SJCRH30 (cell line): ENCODE measurements at regions not wholly inside any gene's neighbourhood (a gene's known extent, or its start where the extent isn't known, plus 50 kb on each side); places are given as distances from the start of the nearest gene placed in this dataset.
"Not testable (repeated sequence)": the region's sequence is repeated elsewhere in the genome, so short reads cannot be mapped to it uniquely, and the experiment has no call there.

Source experiments
- DNase-seq, 2 experiments: peaks; one replicate each; pipeline ENCODE4 v3.0.0-alpha.2; 2015 to 2020
- H3K27ac ChIP-seq: fragments of 250-450 bp; sonication (Bioruptor Pico); 2 replicates; pipeline ENCODE4 v1.5.1; 2020; ENCODE audit warnings: mild to moderate bottlenecking, moderate library complexity
- H3K27me3 ChIP-seq: fragments of 250-450 bp; sonication (Bioruptor Pico); 2 replicates; pipeline ENCODE4 v1.5.1; 2020; ENCODE audit warnings: mild to moderate bottlenecking, moderate library complexity
- H3K36me3 ChIP-seq: fragments of 250-450 bp; sonication (Bioruptor Pico); 2 replicates; pipeline ENCODE4 v1.5.1; 2020; ENCODE audit warnings: mild to moderate bottlenecking, moderate library complexity
- H3K4me1 ChIP-seq: fragments of 250-450 bp; sonication (Bioruptor Pico); 2 replicates; pipeline ENCODE4 v1.5.1; 2020; ENCODE audit warnings: mild to moderate bottlenecking, moderate library complexity
- H3K4me3 ChIP-seq: fragments of 250-450 bp; sonication (Bioruptor Pico); 2 replicates; pipeline ENCODE4 v1.5.1; 2020; ENCODE audit warnings: mild to moderate bottlenecking, moderate library complexity
- H3K9me3 ChIP-seq: fragments of 250-450 bp; sonication (Bioruptor Pico); replicated peaks from 2 replicates; pipeline ENCODE4 v1.5.1; 2020; ENCODE audit warnings: mild to moderate bottlenecking, moderate library complexity

DNA sequence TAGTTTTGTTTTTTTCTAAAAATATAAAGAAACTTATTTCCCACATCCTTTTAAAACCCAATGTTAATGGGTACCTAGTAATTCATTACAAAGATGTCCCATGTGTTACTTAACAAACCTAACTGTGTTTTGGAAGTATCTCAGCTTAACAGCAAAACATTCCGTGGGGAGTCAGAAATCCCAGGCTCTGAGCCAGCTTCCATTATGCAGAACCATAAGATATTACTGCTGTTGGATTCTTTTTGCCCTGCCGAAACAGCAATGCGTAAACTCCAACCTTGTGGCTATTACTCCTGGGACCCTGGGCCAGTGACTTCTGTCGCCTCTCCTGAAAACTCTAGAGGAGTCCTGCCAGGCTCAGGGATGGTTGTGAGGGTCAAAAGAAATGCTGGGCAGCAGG, 174.1 kb downstream of the UXS1 start:
- H3K27ac ChIP-seq: no peak overlapping the region
- no peaks in the 10 kb centered on the region for H3K9me3 ChIP-seq
- H3K4me3 ChIP-seq: no peak overlapping the region
- no peaks in the 10 kb centered on the region for H3K27me3 ChIP-seq
- H3K36me3 ChIP-seq: no peaks in the 10 kb centered on the region
- peaks cover 27% of the 10 kb centered on the region for H3K4me1 ChIP-seq
- no peak for DNase-seq

DNA sequence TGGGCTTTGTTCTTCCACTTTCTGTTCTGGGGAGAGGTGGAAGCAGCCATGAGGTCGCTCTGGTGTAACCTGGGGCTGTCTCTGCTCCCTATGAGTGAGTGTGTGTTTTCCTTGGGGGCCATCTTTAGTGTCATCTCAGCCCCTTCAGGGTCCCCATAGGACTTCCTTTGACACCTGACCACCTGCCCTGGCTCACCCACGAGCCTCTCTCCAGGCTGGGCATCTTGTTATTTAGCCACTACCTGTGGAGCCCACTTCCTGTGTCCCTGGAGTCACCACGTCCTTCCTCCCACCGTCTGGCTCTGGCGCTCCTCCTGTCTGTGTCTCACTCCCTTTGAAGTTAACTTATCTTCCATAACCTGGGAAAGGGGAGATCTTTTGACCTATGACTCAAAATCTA, 176.0 kb downstream of the UXS1 start:
- Histone ChIP-seq H3K9me3 (no peaks in the 10 kb centered on the region), H3K27ac (no peak overlapping the region), H3K4me1 (peaks cover 24% of the 10 kb centered on the region), H3K4me3 (no peak overlapping the region), H3K27me3 (no peaks in the 10 kb centered on the region), H3K36me3 (no peaks in the 10 kb centered on the region)
- no peak for DNase-seq

DNA sequence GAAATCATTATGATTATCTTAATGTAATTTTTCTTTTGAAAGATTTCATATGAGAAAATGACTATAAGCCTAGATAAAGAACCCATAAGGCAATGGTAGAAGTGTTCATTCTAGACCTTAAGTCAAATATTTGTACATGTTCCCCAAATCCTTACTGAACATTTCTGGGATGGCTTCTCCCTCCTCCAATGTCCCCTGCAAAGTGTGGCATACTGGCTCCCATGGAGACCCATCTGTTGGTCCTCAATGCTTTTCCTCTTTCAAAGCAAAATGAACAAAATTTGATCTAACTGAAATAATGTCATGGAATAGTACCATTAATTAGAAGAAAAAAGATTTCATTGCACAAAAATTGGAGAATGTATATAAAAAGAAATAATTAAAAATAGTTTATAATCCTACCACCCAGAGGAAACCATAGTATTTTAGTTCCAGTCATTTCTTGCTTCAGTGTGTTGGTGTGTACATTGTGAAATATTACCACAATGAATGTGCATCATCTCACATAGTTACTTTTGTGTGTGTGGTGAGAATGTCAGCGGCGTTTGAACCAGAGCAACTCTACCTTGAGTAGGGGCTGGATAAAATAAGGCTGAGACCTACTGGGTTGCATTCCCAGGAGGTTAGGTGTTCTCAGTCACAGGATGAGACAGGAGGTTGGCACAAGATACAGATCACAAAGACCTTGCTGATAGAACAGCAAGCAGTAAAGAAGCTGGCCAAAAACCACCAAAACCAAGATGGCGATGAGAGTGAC, 181.3 kb downstream of the UXS1 start:
- Histone ChIP-seq H3K9me3 (0 out of 2 replicates have a peak, but pooled peaks cover 6% of the 10 kb centered on the region), H3K27ac (no peak overlapping the region), H3K4me3 (no peak overlapping the region)

DNA sequence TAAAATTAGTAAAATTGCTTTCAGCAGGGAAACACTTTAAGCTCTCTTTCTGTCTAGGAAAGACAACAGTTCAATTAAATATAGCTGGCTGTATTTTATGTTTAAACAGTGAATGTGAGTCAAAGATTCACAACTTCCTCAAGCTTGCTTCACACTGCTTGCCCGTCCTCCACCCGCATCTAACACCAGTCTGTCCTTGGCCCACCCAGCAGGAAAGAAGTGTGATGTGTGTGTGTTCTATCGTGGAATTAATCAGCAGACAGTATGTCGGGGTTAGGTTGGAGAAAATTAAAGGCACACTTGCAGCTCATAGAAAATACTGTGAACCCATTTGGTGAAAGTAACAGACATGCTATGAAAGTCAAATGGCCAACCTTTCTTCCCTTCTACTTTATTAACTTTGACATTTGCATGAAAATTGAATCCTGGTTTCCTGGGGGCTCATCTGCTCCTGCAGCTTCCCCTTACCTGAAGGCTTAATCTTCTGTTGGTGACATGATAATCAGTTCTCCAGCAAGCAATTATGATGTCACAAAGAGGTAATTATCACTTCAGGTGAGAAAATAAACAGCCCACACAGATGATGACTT, 182.0 kb downstream of the UXS1 start:
- Histone ChIP-seq H3K27me3 (no peaks in the 10 kb centered on the region), H3K36me3 (no peaks in the 10 kb centered on the region), H3K4me1 (peaks cover 22% of the 10 kb centered on the region), H3K27ac (no peak overlapping the region; the same call in 1 of the 2 replicates), H3K9me3 (peaks cover 9% of the 10 kb centered on the region; the same call in 1 of the 2 replicates), H3K4me3 (no peak overlapping the region)
- DNase-seq: peak in 1 of 2 experiments; percentile 33

More for the DNA sequence above, 181.3 kb downstream of the UXS1 start:
- Histone ChIP-seq H3K4me1 (peaks cover 22% of the 10 kb centered on the region), H3K36me3 (no peaks in the 10 kb centered on the region), H3K27me3 (no peaks in the 10 kb centered on the region)
- no peak for DNase-seq

DNA sequence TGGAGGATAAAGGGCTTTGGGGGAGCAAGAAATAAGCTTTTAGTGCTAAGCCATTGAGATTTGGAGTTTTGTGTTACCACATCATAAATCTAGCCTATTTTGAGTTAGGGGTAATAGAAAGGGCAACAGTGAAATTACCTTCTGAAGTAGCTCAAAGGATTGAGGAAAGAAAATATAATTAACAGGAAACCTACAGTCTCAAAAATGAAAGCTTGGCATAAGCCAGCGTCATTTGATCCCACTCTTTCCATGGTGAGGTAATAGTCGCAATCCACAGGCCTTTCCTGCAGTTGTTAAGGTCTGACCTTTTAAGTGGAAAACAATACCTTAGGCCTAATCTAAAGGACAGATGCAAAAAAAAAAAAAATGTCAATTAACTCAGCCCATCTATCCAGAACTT, 182.7 kb downstream of the UXS1 start:
- H3K4me3 ChIP-seq: no peak overlapping the region
- H3K27ac ChIP-seq: peak overlapping the region; percentile 89
- H3K27me3 ChIP-seq: no peaks in the 10 kb centered on the region
- peaks cover 10% of the 10 kb centered on the region for H3K9me3 ChIP-seq
- H3K4me1 ChIP-seq: peaks cover 22% of the 10 kb centered on the region
- DNase-seq: peak; percentile 82 to 95
- H3K36me3 ChIP-seq: no peaks in the 10 kb centered on the region

DNA sequence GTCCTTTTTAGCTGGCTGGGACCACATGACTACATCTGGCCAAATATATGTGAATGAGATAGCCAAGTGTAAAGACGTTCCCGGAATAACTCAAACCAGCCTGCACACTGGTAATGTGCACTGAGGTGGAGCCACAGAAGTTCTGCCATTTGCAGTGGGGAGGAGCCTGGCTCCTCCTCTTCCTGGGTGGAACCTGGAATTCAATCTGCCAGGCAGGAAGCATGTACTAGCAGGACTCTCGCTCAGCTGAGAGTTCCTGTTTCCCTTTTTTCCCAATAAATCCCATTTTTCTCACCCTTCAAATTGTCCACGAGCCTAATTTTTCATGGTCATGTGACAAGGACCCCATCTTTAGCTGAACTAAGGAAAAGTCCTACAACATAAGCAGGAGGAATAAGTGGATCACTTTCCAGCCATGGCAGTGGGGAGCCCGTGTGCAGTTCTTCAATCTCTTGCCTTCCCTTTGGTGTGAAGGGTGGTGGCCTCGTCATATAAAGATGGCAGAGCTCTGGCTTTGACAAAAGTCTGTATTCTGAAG, 183.2 kb downstream of the UXS1 start:
- H3K4me3 ChIP-seq: peak overlapping the region; percentile 0; the same call in 1 of the 2 replicates
- DNase-seq: peak in 1 of 2 experiments; percentile 73
- peak overlapping the region; percentile 89 for H3K27ac ChIP-seq
- no peaks in the 10 kb centered on the region for H3K36me3 ChIP-seq
- H3K9me3 ChIP-seq: peaks cover 10% of the 10 kb centered on the region
- H3K4me1 ChIP-seq: peaks cover 22% of the 10 kb centered on the region
- no peaks in the 10 kb centered on the region for H3K27me3 ChIP-seq

DNA sequence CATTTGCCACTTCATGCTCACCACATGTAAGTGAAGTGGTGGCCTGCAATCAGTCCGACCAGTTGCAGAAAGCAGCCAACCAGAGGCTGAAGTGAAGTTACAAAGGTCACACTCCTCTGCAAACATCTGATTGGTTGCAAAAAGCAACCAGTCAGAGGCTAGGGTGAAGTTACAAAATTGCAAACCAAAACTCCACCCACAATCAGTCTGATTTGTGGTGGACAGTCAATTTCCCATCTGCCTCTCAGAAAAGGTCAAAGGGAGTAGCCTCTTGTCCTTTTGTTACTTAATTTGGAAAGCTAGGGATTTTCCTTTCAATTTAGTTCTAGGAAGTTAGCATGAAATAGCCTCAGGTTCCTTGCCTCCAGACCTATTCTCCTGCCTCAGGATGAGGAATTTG, 185.0 kb downstream of the UXS1 start:
- H3K27me3 ChIP-seq: no peaks in the 10 kb centered on the region
- no peak overlapping the region for H3K4me3 ChIP-seq
- H3K36me3 ChIP-seq: no peaks in the 10 kb centered on the region
- H3K4me1 ChIP-seq: peaks cover 22% of the 10 kb centered on the region
- no peak for DNase-seq
- H3K27ac ChIP-seq: no peak overlapping the region
- peaks cover 10% of the 10 kb centered on the region for H3K9me3 ChIP-seq

DNA sequence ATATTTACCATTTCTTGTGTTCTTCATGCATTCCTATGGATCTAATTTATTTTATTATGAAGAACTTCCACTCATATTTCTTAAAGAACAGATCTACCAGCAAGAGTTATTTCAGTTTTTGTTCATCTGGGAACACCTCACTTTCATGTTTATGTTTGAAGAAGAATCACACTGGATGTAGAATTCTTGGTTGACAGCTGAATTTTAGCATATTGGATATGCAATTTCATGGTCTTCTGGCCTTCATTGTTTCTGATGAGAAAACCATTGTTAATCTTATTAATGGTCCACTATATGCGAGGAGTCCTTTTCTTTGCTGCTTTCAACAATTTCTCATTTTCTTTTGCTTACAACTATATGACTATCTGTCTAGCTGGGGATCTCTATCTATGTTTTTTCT, 189.2 kb downstream of the UXS1 start:
- DNase-seq: no peak
- H3K4me3 ChIP-seq: no peak overlapping the region
- H3K4me1 ChIP-seq: no peaks in the 10 kb centered on the region
- peaks cover 10% of the 10 kb centered on the region for H3K9me3 ChIP-seq
- no peaks in the 10 kb centered on the region for H3K36me3 ChIP-seq
- no peaks in the 10 kb centered on the region for H3K27me3 ChIP-seq
- H3K27ac ChIP-seq: no peak overlapping the region

DNA sequence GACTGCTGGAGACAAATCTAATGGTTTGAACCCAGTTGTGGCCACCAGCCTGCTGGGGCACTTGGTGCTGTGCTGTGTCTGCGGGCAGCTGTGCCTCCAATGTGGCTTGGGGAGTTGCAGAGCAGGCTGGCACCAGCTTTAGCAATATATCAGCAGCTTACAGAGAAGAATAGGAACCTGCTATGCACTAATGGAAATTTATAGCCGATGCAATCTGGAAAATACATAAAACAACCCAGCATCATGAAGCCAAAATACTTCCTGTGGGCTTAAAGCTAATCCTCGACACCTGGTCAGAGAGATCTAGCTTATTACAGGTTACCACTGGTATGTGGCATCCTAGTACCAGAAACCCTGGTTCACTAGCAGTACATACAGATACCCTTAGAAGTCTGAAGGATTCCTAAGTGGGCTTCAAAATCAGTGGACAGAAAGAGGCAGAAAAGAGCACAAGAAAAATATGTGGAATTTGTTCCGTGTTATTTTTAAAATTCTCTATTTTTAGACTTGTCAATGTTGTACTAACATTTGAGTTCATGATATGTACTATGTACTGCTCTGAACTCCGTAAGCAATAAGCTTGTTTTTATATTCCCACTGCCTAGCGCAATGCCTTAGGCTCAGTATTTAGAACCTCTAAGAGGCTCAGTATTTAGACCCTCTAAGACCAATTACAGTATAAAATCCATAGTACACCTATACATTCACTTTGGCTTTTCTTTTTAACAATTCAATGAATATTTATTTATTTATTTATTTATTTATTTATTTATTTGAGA, 194.7 kb downstream of the UXS1 start:
- Histone ChIP-seq H3K4me3 (no peak overlapping the region), H3K4me1 (no peaks in the 10 kb centered on the region; the same call in 1 of the 2 replicates), H3K27me3 (no peaks in the 10 kb centered on the region), H3K9me3 (peaks cover 4% of the 10 kb centered on the region; the same call in 1 of the 2 replicates), H3K27ac (no peak overlapping the region), H3K36me3 (no peaks in the 10 kb centered on the region)
- peak in 1 of 2 experiments; percentile 29 for DNase-seq

DNA sequence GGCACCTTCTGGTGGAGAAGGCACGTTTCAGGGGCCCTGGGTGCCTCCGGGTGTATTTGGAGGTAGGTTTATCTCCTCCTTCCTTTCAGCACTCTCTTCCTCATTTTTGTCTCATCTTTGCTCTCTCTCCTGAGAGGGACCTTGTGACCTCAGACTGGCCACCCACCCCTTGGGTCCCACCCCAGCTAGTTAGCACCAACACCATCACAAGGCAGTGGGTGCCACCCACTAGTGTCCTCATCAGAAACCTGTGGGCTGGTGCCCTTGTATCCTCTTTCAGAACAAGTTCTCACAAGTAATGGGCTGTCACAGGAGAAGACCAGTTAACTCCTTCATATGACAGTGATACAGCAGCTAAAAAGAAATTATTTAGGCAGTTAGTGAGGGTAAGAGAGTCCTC, 196.4 kb downstream of the UXS1 start:
- no peaks in the 10 kb centered on the region for H3K27me3 ChIP-seq
- H3K27ac ChIP-seq: no peak overlapping the region
- no peak overlapping the region for H3K4me3 ChIP-seq

DNA sequence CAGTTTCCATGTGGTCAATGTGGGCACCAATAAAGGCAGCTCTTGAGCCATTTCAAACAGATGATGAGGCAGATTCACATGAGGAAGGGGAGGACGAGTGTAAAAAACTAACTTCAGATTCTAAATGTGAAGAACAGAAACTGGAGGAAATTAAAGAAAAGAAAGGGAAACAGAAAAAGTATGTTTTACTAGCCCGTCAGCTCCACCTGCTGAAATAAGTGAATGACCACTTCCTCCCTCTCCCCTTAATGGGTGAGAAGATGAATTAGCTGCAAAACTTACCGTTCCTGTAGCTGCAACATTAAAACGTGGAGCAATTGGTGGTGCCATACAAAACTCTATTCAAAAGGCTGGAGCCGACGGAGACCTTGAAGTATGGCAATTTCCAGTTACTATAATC, 203.5 kb downstream of the UXS1 start:
- peaks cover 10% of the 10 kb centered on the region for H3K9me3 ChIP-seq
- no peak for DNase-seq
- H3K27ac ChIP-seq: no peak overlapping the region
- no peak overlapping the region for H3K4me3 ChIP-seq
- H3K27me3 ChIP-seq: no peaks in the 10 kb centered on the region
- H3K36me3 ChIP-seq: no peaks in the 10 kb centered on the region
- H3K4me1 ChIP-seq: no peaks in the 10 kb centered on the region

More for the DNA sequence above, 196.4 kb downstream of the UXS1 start:
- Histone ChIP-seq H3K36me3 (no peaks in the 10 kb centered on the region), H3K9me3 (peaks cover 7% of the 10 kb centered on the region; the same call in 1 of the 2 replicates), H3K4me1 (no peaks in the 10 kb centered on the region; the same call in 1 of the 2 replicates)
- DNase-seq: no peak

DNA sequence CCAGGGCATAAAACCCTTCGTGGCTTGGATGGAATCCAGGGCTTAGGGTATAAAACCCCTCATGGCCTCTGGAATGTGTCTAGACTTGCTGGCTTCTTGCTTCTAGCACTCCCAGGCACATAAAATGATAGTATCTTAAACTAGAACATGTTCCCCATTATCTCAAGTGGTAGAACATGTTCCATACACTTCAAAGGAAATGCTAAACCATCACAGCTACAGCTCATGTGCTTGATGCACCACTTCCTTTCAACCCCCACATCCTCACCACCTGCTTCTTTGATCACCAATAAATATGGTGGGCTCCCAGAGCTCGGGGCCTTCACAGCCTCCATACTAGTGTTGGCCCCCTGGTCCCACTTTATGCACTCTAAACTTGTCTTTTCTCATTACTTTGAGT, 204.3 kb downstream of the UXS1 start:
- H3K9me3 ChIP-seq, H3K4me1 ChIP-seq, H3K4me3 ChIP-seq, H3K27ac ChIP-seq, DNase-seq, H3K36me3 ChIP-seq, H3K27me3 ChIP-seq: not testable (repeated sequence)

DNA sequence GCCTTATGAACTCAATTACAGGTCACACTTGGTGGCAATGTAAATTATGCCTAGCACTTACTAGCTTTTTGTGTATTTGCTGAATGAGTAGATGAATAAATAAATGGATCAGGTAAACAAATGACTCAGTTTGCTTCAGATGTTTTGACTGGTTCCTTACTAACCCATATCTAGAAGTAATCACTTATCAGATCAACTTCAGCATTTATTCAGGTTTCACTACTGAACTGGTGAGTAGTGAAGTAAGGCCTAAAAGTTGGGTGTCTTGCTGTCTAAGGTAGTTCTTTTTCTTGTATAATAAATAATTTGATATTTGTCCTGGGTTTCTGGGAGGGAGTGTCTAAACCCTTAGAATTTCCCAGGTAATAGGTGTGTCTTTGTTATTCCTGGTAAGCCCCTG, 205.0 kb downstream of the UXS1 start:
- peaks cover 6% of the 10 kb centered on the region for H3K9me3 ChIP-seq
- H3K36me3 ChIP-seq: no peaks in the 10 kb centered on the region
- no peak overlapping the region for H3K27ac ChIP-seq
- no peaks in the 10 kb centered on the region for H3K4me1 ChIP-seq
- no peak overlapping the region for H3K4me3 ChIP-seq
- no peaks in the 10 kb centered on the region for H3K27me3 ChIP-seq
- DNase-seq: no peak

DNA sequence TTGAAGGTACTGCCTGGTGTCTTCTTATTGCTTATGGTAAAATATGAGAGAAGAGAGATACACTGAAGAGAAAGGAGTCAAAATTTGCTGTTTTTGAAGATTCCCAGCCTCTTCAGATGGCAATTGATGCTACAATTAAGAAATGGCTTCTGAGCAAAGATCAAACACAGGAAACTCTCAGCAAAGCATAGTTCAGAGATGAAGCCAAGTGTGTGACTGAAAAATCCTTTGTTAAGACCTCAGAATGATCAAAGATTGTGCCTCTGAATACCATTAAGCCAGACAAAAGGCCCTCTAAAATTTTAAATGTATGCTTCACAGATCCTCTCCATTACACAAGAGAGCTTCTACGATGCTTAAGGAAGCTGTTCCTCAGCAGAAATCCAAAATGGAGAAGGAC, 216.3 kb downstream of the UXS1 start:
- Histone ChIP-seq H3K4me1 (no peaks in the 10 kb centered on the region), H3K27me3 (no peaks in the 10 kb centered on the region), H3K4me3 (no peak overlapping the region), H3K36me3 (no peaks in the 10 kb centered on the region), H3K27ac (no peak overlapping the region), H3K9me3 (0 out of 2 replicates have a peak, but pooled peaks cover 5% of the 10 kb centered on the region)
- DNase-seq: no peak

DNA sequence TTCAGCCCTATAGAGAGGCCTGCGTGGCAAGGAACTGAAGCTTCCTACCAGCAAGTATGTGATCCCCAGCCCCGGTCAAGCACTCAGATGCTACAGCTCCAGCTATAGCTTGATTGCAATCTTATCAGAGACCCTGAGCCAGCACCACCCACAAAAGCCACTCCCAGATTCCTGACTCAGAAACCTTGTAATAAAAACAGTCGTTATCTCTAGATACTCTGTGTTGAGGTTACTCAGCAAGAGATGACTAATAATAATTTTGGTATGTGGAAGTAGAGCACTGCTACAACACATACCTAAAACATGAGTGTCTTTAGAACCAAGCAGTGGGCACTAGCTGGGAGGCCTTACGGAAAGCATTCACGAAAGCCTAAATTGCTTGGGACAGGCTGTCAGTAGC, 216.9 kb downstream of the UXS1 start:
- Histone ChIP-seq H3K4me1 (no peaks in the 10 kb centered on the region), H3K9me3 (0 out of 2 replicates have a peak, but pooled peaks cover 5% of the 10 kb centered on the region), H3K27ac (no peak overlapping the region), H3K27me3 (no peaks in the 10 kb centered on the region), H3K4me3 (no peak overlapping the region), H3K36me3 (no peaks in the 10 kb centered on the region)
- no peak for DNase-seq
